Posterior cingulate gyrus (tissue), 11 donors: ENCODE measurements at regions not wholly inside any gene's neighbourhood (a gene's known extent, or its start where the extent isn't known, plus 50 kb on each side); places are given as distances from the start of the nearest gene placed in this dataset.

Experiments used
- DNase-seq, 10 donors: peaks; one replicate each; pipeline versions ENCODE4 v3.0.0 to v3.0.0-alpha.2; 2020 to 2021; ENCODE audit warnings: mixed read lengths in 3 of 10
- intact Hi-C: fragments of 100-400 bp; cut with DNase I; formaldehyde crosslinking; loops from one replicate; pipeline ENCODE4 v1.15.1; 2023

DNA sequence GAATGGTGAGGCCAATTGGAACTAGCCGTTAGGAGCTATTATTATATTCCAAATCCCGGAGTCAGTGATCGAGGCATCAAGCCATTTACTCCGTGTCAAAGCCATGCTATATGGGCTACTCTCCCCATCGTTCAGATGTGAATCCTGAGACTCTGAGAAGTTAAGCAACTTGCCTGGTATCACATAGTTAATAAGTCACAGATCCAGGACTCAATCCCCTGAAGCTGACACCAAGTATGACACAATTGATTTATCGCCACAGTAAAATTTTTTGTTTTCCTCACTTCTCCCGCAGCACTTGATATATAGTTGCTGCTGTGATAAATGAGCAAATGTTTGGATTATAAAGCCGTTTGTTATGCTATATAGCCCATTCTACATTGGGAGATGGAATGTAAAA, 50.8 kb upstream of the TSHZ2 start:
- intact Hi-C loops = no loop called here
- no peak for DNase-seq

DNA sequence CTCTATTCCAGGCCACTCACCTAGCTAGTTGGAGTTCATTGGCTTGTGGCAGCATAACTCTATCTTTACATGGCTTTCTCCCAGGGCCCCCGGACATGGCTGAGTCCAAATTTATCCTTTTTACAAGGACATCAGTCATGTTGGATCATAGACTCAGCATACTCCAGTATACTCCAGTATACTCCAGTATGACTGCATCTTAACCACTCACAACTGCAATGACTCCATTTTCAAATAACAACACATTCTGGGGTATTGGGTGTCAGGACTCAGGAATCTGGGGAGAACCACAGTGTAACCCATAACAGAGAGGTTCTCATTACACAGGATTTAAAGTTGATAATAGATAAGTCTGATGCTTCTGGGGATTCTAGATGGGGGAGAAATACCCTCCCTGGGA, 53.8 kb upstream of the TSHZ2 start:
- intact Hi-C loops = no loop called here
- DNase-seq = no peak

DNA sequence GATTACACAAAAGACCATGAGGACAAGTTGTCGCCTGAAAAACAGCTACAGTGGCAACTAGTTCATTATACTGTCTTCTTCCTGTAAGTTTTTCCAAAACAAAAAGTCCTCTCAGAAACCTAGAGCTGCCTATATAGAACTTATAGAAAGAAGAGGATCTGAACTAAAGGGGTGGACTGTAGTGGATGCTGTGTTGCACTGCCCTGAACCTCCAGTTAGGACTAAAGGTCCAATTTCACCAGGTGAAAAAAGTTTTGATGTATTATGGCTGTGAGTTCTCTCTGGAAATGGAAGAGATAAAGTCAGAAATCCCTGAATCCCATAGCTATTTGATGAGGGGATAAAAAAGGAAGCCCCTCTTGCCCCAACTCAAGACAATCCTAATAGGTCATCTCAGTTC, 56.6 kb upstream of the TSHZ2 start:
- intact Hi-C loops = no loop called here
- no peak for DNase-seq

DNA sequence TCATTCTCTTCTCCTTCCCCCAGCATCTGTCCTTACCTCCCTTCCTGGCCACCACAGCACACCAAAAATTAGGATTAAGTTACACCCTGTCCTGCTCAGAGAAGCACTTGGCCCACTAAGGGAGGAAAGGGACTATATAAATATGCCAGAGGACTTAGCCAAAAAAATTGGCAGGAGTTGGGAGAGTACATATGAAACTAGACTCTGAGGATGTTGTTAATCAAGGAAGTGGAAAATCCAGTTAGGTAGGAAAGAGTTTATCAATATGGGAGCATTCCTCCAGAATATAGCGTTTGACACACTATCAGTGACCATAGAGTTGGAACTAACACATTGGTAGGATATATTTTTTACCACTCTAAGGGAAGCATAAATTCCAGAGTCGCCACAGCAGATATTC, 57.3 kb upstream of the TSHZ2 start:
- intact Hi-C loops = no loop called here

DNA sequence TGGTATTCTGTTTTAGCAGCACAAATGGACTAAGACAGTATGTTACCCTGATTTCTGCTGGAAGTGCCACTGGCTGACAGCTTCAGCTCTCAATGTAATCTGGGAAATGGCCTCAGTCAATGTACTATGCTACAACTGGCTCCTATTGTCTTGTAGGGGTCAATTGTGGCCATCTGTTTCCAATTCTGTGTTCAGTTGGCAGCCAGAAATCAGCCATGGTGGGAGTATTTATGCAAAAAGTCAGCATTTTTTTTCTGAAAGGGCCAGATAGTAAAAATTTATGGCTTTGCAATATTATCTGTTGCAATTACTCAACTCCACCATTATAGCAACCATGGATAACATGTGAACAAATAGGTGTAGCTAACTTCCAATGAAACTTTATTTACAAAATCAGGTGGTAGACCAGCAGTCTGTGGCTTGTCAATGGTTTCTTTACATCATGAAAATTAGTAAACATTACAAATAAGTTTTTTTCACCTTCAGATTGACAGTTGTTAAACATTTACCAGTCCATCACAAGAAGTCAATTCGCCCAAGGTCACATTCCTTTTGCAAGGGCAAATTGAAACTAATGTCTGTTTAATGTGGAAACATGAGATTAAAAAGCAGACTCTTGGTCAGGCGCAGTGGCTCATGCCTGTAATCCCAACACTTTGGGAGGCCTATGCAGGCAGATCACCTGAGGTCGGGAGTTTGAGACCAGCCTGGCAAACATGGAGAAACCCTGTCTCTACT, 58.3 kb upstream of the TSHZ2 start:
- intact Hi-C loops = no loop called here
- DNase-seq = no peak

More for the DNA sequence above, 57.3 kb upstream of the TSHZ2 start:
- DNase-seq = no peak

DNA sequence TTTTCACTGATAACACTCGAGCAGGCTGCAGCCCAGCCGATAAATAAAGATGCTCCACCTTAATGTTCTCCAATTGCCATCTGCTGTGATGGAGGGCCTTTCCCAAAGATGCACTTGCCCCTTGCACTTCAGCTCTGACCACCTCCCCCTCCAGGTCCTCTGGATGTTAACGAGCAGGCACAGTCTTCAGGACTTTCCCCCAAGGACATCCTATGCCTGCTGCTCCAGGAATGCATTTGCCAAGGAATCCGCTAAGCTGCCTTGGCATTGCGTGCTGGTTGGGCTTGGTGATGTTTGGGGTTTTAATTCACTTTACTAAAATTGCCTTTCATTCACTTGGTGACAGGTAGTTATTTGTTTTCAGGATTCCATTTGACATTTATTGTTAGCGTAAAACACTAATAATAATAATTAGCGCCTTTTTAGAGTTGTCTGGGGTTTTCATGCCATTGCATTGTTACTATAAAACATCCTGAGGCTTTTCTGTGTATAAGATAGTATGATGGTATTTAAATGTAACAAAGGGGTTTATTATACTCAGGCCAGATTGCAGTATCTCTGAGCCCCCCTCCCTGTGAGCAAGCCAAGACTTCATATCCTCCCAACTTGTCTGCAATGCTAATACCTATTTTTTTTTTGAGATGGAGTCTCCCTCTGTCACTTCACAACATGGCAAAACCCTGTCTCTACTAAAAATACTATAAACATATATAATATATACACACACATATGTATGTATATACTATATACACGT, 66.7 kb upstream of the TSHZ2 start:
- no peak for DNase-seq
- intact Hi-C loops = no loop called here

GRCh38 chr20:52904837-52905236, 67.3 kb upstream of the TSHZ2 start:
- intact Hi-C loops = no loop called here
- no peak for DNase-seq

DNA sequence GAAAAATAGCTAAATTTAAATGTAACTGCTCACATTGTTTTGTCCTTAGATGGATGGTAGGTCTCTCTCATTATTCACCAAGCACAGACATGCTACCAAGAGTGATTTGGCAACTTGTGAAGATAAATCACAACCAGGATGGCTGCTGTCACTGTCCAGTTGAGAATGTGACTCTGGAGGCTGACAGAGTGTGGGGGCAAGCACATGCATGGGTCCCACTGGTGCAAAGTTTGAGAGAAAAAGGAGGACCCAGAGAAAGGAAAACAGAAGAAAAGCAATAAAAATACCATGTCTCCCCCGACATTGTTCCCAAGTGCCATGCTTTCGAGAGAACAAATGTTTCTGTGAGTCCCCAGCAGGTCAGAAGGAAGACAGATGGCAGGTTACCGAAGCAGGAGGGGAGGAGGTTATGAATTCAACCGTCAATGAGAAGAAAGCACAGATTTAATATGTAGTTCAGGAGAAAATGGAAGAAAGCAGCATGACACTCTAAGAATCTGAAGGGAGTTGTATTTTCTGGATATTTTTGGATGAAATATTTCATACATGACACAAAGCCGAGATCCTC, 73.0 kb upstream of the TSHZ2 start:
- intact Hi-C loops = no loop called here
- no peak for DNase-seq

DNA sequence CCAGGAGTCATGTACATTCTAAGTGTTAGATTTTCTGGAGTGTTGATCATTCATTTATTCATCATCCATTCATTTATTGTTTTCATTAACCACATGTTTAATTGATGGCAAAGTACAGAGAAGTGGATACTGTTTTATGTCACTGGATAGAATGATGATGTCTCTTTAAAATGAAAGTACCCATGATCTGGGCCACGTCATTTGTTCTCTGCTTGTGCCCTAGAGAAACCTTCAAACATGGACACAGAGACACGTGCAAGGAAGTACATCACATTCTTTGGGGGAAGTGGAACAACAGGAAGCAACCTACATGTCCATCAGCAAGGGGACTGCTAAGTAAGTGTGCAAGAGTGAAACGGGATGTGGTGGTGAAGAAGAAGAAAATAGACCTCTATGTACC, 75.8 kb upstream of the TSHZ2 start:
- DNase-seq = no peak
- intact Hi-C loops = no loop called here

GRCh38 chr20:52895701-52896100, 76.5 kb upstream of the TSHZ2 start:
- no peak for DNase-seq
- intact Hi-C loops = no loop called here

GRCh38 chr20:52895235-52895634, 76.9 kb upstream of the TSHZ2 start:
- no peak for DNase-seq
- intact Hi-C loops = no loop called here

DNA sequence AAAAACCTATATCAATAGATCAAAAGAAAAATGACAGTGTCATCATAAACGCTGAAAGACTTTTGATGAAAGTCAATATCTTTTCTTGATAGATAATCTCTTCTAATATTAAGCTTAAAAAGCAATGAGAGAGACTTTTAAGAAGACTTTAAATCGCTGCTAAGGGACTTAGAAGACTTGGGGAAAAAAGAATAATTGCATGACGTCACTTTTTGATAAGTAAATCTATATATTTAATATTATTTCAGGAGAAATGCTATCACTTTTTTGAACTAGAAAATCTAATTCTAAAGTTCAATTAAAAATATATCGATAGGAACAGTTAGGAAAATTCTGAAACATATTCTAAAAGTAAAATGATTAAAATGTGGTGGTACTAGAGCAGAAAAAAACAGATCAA, 78.7 kb upstream of the TSHZ2 start:
- DNase-seq = no peak

DNA sequence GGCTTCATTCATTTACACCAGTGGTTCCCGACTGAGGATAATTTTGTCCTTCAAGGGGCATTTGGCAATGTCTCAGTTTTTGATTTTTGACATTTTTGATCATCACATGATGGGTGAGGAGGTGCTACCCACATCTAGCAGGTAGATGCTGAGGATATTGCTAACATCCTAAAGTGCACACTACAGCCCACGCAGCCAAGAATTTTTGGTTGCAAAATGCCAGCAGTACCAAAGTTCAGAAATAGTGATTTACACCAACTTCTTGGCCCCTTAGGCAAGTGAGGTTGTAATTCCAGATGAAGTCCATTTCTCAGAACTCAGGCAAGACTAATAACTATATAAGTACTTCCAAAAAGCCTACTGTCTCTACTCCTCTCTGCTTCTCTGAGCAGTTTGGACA, 80.1 kb upstream of the TSHZ2 start:
- no peak for DNase-seq
- intact Hi-C loops = no loop called here

More for the DNA sequence above, 78.7 kb upstream of the TSHZ2 start:
- intact Hi-C loops = no loop called here

GRCh38 chr20:52890130-52890529, 82.0 kb upstream of the TSHZ2 start:
- intact Hi-C loops = no loop called here

DNA sequence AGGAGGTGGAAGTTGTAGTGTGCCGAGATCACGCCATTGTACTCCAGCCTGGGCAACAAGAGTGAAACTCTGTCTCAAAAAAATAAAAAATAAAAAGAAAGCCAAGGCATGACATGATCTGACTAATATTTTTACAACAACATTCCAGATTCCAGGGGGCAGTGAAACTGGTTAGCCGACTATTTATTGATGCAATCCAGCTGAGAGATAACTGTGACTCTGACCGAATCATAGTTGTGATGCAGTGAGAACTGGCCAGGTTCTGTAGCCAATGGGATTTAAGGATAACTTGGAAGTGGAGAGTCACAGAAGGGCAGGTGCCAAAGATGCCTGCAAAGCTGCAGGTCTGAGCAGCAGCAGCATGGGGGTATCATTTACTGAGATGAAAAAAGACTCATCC, 82.9 kb upstream of the TSHZ2 start:
- intact Hi-C loops = no loop called here
- no peak for DNase-seq

More at GRCh38 chr20:52890130-52890529, 82.0 kb upstream of the TSHZ2 start:
- no peak for DNase-seq

GRCh38 chr20:52888096-52888495, 84.1 kb upstream of the TSHZ2 start:
- intact Hi-C loops = no loop called here
- DNase-seq = no peak

GRCh38 chr20:52880997-52881396, 91.2 kb upstream of the TSHZ2 start:
- intact Hi-C loops = no loop called here
- DNase-seq = no peak

DNA sequence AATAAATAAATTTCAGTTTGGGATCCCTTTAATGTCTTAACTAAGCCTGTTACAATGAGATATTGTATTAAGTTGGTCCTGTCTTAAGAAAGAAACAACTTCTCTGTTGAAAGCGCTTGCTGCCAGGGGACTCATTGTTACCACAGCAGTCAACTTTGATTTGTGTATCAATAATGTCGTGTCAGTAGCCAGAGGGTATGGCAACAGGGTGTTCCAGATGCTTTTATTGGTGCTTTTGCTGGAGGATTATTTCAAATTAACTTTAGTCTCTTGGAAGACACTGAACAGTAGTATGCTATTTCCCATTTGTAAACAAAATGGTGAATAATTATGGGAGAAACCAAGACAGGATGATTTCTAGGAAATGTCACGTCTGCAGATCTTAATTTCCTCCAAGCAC, 91.9 kb upstream of the TSHZ2 start:
- intact Hi-C loops = no loop called here
- DNase-seq = no peak

DNA sequence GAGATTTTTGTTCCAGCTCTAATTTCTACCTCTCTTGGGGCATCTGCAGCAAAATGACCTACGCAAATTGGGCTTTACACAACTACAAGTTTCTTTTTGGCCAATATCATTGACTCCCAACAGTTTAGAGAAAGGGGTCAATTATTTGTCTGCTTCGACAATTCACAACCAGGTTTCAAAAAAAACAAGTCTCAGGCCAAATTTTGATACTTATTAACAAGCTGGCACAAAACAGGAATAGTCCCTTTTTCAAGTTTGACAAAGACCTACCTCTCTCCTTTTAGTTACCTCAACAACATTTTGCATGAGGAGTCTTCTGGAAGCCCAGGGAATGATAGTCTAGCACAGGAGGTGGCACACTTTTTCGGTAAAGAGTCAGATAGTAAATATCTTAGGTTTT, 97.9 kb upstream of the TSHZ2 start:
- no peak for DNase-seq
- intact Hi-C loops = no loop called here

- intact Hi-C loops = no loop called here
- DNase-seq = no peak
Observed at GRCh38 chr20:52869698-52870501, 102.3 kb upstream of the TSHZ2 start.

GRCh38 chr20:52869276-52869675, 102.9 kb upstream of the TSHZ2 start:
- intact Hi-C loops = no loop called here
- DNase-seq = no peak
